Sigmoid colon (tissue), 4 donors: ENCODE measurements at regions not wholly inside any gene's neighbourhood (a gene's known extent, or its start where the extent isn't known, plus 50 kb on each side); places are given as distances from the start of the nearest gene placed in this dataset.

Source experiments
- CTCF ChIP-seq, 4 experiments: fragments of 450-650 bp in 3 of 4; fragments of 200-600 bp in 1 of 4; IDR thresholded peaks; one replicate each; pipeline ENCODE4 v1.5.1; 2016 to 2019; ENCODE audit warnings: antibody characterized with exemption in 4 of 4, mild to moderate bottlenecking in 3 of 4, moderate library complexity in 2 of 4
- EP300 ChIP-seq, 4 donors: sonication (generic); formaldehyde crosslinking; IDR thresholded peaks; one replicate each; pipeline ENCODE4 v1.6.1; 2017; ENCODE audit warnings: antibody characterized with exemption in 4 of 4
- POLR2A ChIP-seq, 2 donors: fragments of 450-650 bp; IDR thresholded peaks; one replicate each; pipeline ENCODE4 v1.6.1; 2016; ENCODE audit warnings: antibody characterized with exemption in 2 of 2, mild to moderate bottlenecking in 2 of 2, moderate library complexity in 2 of 2
- POLR2AphosphoS5 ChIP-seq, 4 donors: sonication (generic); formaldehyde crosslinking; IDR thresholded peaks; one replicate each; pipeline ENCODE4 v1.6.1; 2017; ENCODE audit warnings: antibody characterized with exemption in 4 of 4

DNA sequence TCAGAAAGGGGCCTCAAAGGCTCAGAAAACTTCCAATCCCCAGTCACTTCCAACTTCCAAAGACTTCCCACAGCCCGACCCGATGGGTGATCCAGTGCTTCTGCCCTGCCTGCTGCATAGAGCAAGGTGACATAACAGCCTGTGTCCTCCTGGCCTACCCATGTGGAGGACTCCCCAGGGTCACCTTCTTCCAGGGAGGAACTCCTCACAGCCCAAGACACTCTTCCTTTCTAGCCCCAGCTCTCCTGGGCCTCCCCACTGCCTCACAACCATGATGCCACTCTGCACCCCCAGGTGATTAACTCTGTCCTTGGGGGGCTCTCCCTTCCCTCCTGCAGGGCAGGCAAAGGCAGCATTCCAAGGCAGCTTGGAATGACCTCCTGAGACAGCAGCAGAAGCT, 158.4 kb upstream of the PDE1C start:
- TF ChIP-seq POLR2AphosphoS5 (IDR thresholded peaks at IDR 0.05) = no peak
- no peak for TF ChIP-seq CTCF (IDR thresholded peaks at IDR 0.05)
- TF ChIP-seq EP300 (IDR thresholded peaks at IDR 0.05) = no peak
- no peak for TF ChIP-seq POLR2A (IDR thresholded peaks at IDR 0.05)
